GM19238 (cell line): ENCODE measurements at regions not wholly inside any gene's neighbourhood (a gene's known extent, or its start where the extent isn't known, plus 50 kb on each side); places are given as distances from the start of the nearest gene placed in this dataset.

ENCODE experiments used
- DNase-seq: peaks from one replicate; pipeline ENCODE4 v3.0.0; 2011; ENCODE audit warnings: low spot score; ENCODE audit not compliant: insufficient read length

- DNase-seq, result no peak
Observed at GRCh38 chr1:34270181-34270580, 93.5 kb downstream of the C1orf94 start.

DNA sequence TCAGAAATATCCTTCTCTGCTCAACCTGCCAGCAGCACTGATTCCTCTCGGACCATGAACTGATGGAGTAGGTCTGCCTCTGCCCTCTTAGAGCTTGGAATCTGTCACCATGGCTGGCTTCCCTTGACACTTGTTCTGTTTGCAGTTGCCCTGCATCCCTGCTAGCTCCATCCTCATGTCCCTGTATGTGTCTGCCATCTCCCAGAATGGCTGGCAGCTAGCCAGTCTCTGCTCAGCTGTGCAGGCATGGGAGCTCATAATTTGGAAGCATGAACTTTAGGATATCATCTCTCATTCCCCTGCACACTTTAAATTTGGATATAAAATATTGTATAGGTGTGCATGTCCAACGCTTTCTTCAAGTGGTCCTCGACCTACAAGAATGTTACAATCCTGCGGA is 95.4 kb downstream of the C1orf94 start:
- no peak for DNase-seq

- no peak for DNase-seq
Observed at GRCh38 chr1:34275150-34275549, 98.4 kb downstream of the C1orf94 start.

DNA sequence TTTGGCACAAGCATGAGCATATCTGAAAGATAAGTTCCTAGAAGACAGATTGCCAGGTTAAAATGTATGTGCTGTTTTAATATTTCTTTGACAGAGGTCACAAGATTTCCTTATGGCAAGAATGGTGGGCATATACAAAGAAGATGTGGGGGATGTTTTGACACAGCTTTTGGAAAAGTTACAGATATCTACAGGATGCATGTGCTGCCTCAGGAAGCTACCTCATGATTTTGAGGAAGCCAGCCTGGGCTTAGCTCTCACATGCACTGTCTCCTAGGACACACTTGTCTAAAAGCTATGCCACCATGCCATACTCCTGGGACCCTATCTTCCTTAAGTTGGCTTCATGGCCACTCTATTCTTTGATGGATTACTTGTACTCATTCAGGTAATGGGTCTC is 99.9 kb downstream of the C1orf94 start:
- DNase-seq, result no peak

- no peak for DNase-seq
Observed at GRCh38 chr1:34277150-34277549, 100.4 kb downstream of the C1orf94 start.

DNA sequence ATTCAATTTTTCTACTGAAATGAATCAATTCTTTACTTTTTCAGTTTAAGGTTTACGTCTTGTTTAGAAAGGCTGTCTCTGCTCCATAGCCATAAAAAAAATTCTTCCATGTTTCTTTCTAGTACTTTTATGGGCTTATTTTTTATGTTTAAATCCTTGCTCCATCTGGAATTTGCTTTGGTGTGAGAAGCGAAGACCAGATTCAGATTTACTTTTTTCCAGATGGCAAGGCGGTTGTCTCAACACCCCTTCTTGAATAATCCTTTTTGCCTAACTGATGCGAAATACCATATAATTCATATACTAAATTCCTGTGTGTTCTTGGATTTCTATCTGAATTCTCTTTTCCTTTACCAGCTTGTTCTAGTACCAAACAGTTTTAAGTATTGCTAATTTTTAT is 101.5 kb downstream of the C1orf94 start:
- DNase-seq, result no peak

GRCh38 chr1:34279971-34280370 is 103.3 kb downstream of the C1orf94 start:
- DNase-seq, result no peak

DNA sequence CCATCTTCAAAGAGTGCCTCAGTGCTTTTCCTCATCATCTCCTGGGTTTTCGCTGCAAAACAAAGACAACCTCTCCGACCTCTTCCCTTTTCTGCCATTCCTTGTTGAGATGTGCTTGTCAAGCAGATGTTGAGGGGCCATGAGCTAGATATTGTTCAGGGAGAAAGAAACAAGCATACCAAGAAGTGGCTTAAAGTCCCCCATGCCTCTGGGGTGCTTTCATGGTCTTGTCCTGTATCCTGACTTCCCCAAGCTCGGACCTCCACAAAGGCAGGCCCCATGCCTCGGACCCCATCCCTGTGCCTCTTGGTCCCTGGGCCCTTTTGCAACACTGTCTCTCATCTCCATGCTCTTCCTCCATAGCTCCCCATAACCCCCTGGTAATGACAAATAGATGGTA is 103.8 kb downstream of the C1orf94 start:
- DNase-seq, result no peak

GRCh38 chr1:34283142-34283541 is 106.4 kb downstream of the C1orf94 start:
- DNase-seq, result no peak

- no peak for DNase-seq
Observed at GRCh38 chr1:34286511-34286910, 109.8 kb downstream of the C1orf94 start.

GRCh38 chr1:34290831-34291230 is 114.1 kb downstream of the C1orf94 start:
- DNase-seq, result no peak

GRCh38 chr1:34292472-34292871 is 115.8 kb downstream of the C1orf94 start:
- DNase-seq, result no peak

DNA sequence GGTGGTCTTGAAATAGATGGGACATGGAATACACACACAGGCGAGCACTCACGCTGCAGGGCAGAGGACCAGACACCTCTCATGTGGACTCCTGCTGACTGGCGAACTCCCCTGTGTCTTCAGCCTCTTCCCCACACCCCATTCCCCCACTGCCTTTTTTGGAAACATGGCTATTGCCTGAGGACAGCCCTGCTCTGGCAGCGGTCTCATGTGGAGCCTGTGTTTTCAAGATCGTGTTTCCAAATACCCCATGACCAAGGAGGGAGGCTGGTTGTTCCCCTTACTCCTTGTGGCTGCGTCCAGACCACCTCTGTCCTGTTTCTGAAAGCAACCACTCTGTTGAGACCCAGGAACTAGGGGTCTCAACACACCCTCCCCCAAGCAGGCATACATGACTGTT is 119.4 kb downstream of the C1orf94 start:
- no peak for DNase-seq

- no peak for DNase-seq
Observed at GRCh38 chr1:34302798-34303197, 126.1 kb downstream of the C1orf94 start.

DNA sequence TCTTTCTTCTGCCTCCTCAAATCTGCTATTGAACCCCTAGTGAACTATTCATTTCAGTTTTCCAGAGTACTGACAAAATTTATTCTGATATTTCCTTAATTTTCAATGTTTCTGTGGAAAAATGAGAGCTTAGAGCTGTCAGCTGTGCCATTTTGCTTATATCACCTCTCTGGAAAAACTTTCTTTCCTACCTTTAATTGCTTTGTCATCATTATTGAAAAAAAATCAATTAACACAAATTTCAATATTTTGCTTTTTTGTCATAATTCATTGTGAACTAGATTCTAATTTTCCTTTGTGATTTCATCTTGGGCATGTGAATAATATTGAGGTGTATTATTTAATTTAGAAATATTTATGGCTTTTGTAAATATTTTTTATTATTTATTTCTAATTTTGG is 126.5 kb downstream of the C1orf94 start:
- no peak for DNase-seq

DNA sequence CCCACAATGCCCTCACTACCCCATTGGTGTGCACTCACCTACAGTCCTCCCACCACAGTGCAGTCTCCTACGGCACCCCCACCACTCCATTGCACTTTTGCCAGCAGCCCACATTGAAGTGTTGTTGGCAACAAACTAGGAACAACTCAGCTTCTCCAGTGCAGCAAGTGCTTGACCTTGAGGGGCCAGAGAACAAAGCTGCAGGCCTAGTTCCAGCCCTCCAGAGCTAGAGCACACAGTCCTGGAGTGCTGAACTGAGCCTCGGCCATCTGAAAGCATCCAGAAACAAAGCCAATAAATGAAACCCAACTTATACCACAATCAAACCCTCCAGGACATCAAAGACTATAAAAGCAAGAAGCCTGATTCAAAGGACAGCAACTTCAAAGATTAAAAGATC is 129.9 kb downstream of the C1orf94 start:
- no peak for DNase-seq

- DNase-seq, result no peak
Observed at GRCh38 chr1:34312359-34312758, 135.7 kb downstream of the C1orf94 start.

DNA sequence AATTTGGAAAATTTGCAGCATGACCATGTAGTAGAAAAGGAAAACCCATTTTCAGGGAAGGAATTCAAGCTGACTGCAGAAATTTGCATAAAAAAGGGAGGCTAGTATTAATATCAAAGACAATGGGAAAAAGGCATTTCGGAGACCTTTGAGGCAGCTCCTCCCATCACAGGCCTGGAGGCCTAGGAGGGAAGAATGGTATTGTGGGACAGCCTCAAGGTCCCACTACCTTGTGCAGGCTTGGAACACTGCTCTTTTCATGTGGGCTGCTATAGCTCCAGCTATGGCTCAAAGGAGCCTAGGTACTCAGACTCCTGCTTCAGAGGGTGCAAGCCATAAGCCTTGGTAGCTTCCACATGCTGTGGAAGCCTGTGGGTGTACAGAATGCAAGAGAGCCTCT is 139.3 kb downstream of the C1orf94 start:
- no peak for DNase-seq

- DNase-seq, result no peak
Observed at GRCh38 chr1:34316773-34317172, 140.1 kb downstream of the C1orf94 start.

- no peak for DNase-seq
Observed at GRCh38 chr1:34319218-34319617, 142.5 kb downstream of the C1orf94 start.

- DNase-seq, result no peak
Observed at GRCh38 chr1:34320053-34320669, 143.5 kb downstream of the C1orf94 start.

- DNase-seq, result no peak
Observed at GRCh38 chr1:34322969-34323368, 146.3 kb downstream of the C1orf94 start.

DNA sequence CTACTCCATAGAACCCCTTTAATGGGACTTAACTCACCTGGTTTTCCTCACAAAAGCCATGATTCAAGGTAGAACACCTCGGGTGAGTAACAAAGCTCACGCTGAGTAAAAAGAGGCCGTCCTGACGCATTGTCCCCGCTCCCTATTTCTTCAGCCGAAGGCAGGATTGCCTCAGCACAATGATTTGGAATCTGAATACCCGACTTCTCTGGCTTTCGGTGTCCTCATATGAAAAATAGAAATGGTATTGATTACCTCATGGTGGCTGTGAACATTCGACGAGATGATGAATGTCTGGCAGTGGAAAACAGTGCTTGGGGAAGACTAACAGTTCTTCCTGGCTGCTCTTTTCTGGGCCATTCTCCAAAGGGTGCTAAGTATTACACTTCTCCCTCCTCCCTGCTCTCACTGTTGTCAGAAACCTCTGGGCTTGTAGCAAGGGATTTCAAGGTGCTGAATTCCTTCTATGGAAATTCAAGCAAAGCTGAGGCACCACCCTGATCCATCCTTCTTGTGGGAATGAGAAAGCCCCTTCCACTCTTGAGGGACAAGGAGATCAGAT is 148.3 kb downstream of the C1orf94 start:
- no peak for DNase-seq
